NT2/D1 (cell line): ENCODE measurements at regions not wholly inside any gene's neighbourhood (a gene's known extent, or its start where the extent isn't known, plus 50 kb on each side); places are given as distances from the start of the nearest gene placed in this dataset.

Experiments
- SUZ12 ChIP-seq: IDR thresholded peaks from 2 replicates; pipeline ENCODE4 v1.6.1; 2011; ENCODE audit not compliant: insufficient read length, insufficient read depth; ENCODE audit errors: extremely low read depth
- ZNF274 ChIP-seq: IDR thresholded peaks from 2 replicates; pipeline ENCODE4 v1.6.1; 2011; ENCODE audit warnings: mild to moderate bottlenecking, low read depth, low read length

DNA sequence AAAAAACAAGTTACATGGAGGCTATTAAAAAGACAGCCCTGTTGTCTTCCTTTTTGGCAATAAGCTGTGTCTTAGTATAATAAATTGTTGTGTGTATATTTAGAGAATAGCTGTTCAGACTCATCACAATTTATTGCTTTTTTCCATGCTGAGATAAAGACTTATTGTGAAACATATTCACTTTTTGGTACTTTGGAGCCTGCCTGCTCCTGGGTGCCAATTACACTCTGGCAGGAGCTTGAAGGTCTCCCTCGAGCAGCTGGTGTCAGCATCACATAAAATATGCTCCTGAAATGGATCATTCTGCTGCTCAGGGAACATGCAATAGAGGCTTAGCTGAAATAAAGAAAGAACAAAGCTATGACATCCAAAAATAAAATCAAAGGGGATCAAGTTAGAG lies 211.6 kb upstream of the DKK2 start:
- TF ChIP-seq SUZ12 (no peak), ZNF274 (no peak)
